ENCODE measurements at regions not wholly inside any gene's neighbourhood (a gene's known extent, or its start where the extent isn't known, plus 50 kb on each side); places are given as distances from the start of the nearest gene placed in this dataset.
"Not testable (repeated sequence)": the region's sequence is repeated elsewhere in the genome, so short reads cannot be mapped to it uniquely, and the experiment has no call there.

- not testable (repeated sequence) for FAIRE-seq; DNase-seq (ENCODE audit: insufficient read length, low spot score)
Observed at GRCh38 chr5:102154791-102155605, 141.1 kb downstream of the SLCO4C1 start.

GRCh38 chr5:102154291-102154690, 141.8 kb downstream of the SLCO4C1 start:
- DNase-seq (ENCODE audit: insufficient read length, low spot score) (no peak), FAIRE-seq (no peak)

GRCh38 chr5:102153003-102153759, 142.9 kb downstream of the SLCO4C1 start:
- DNase-seq (ENCODE audit: insufficient read length, low spot score) (peak; percentile 15), FAIRE-seq (peak; percentile 18)

- DNase-seq (ENCODE audit: insufficient read length, low spot score) = no peak
- FAIRE-seq = no peak
Observed at GRCh38 chr5:102139029-102139428, 157.1 kb downstream of the SLCO4C1 start.

- FAIRE-seq = no peak
- no peak for DNase-seq (ENCODE audit: insufficient read length, low spot score)
Observed at GRCh38 chr5:102138243-102138653, 157.8 kb downstream of the SLCO4C1 start.

- DNase-seq (ENCODE audit: insufficient read length, low spot score) (no peak), FAIRE-seq (no peak)
Observed at GRCh38 chr5:102130890-102131289, 165.2 kb downstream of the SLCO4C1 start.

- DNase-seq (ENCODE audit: insufficient read length, low spot score) = no peak
- no peak for FAIRE-seq
Observed at GRCh38 chr5:102130386-102130785, 165.7 kb downstream of the SLCO4C1 start.

GRCh38 chr5:102119252-102119651, 176.8 kb downstream of the SLCO4C1 start:
- no peak for FAIRE-seq
- DNase-seq (ENCODE audit: insufficient read length, low spot score) = no peak

GRCh38 chr5:102115736-102116135, 180.3 kb downstream of the SLCO4C1 start:
- no peak for FAIRE-seq

GRCh38 chr5:102114525-102115069, 181.5 kb downstream of the SLCO4C1 start:
- DNase-seq (ENCODE audit: insufficient read length, low spot score) = no peak
- FAIRE-seq = no peak

More at GRCh38 chr5:102115736-102116135, 180.3 kb downstream of the SLCO4C1 start:
- DNase-seq (ENCODE audit: insufficient read length, low spot score) = no peak

GRCh38 chr5:102107865-102108264, 188.2 kb downstream of the SLCO4C1 start:
- FAIRE-seq (no peak), DNase-seq (ENCODE audit: insufficient read length, low spot score) (no peak)

GRCh38 chr5:102106599-102106998, 189.5 kb downstream of the SLCO4C1 start:
- FAIRE-seq (no peak), DNase-seq (ENCODE audit: insufficient read length, low spot score) (no peak)

- FAIRE-seq = no peak
- DNase-seq (ENCODE audit: insufficient read length, low spot score) = no peak
Observed at GRCh38 chr5:102099766-102100331, 196.2 kb downstream of the SLCO4C1 start.

- not testable (repeated sequence) for FAIRE-seq; DNase-seq (ENCODE audit: insufficient read length, low spot score)
Observed at GRCh38 chr5:102099083-102099482, 197.0 kb downstream of the SLCO4C1 start.

- not testable (repeated sequence) for FAIRE-seq; DNase-seq (ENCODE audit: insufficient read length, low spot score)
Observed at GRCh38 chr5:102098606-102099005, 197.5 kb downstream of the SLCO4C1 start.

GRCh38 chr5:102090770-102091169, 205.3 kb downstream of the SLCO4C1 start:
- FAIRE-seq = no peak
- peak; percentile 5 for DNase-seq (ENCODE audit: insufficient read length, low spot score)

GRCh38 chr5:102089883-102090282, 206.2 kb downstream of the SLCO4C1 start:
- DNase-seq (ENCODE audit: insufficient read length, low spot score) (no peak), FAIRE-seq (no peak)

- FAIRE-seq (no peak), DNase-seq (ENCODE audit: insufficient read length, low spot score) (no peak)
Observed at GRCh38 chr5:102087906-102088305, 208.2 kb downstream of the SLCO4C1 start.

- no peak for FAIRE-seq
- DNase-seq (ENCODE audit: insufficient read length, low spot score) = no peak
Observed at GRCh38 chr5:102080288-102080687, 215.8 kb downstream of the SLCO4C1 start.

- no peak for DNase-seq (ENCODE audit: insufficient read length, low spot score)
- FAIRE-seq = no peak
Observed at GRCh38 chr5:102077920-102078319, 218.2 kb downstream of the SLCO4C1 start.

GRCh38 chr5:102069974-102070373, 226.1 kb downstream of the SLCO4C1 start:
- no peak for FAIRE-seq

More at GRCh38 chr5:102069974-102070373, 226.1 kb downstream of the SLCO4C1 start:
- DNase-seq (ENCODE audit: insufficient read length, low spot score) = no peak
